HL-60 (cell line): ENCODE measurements at regions not wholly inside any gene's neighbourhood (a gene's known extent, or its start where the extent isn't known, plus 50 kb on each side); places are given as distances from the start of the nearest gene placed in this dataset.

Experiments
- DNase-seq, 2 experiments: peaks; one replicate each; pipeline ENCODE4 v3.0.0-alpha.2; 2010 to 2020; ENCODE audit warnings: low read depth in 1 of 2, low spot score in 1 of 2
- H3K27ac ChIP-seq: fragments of 250-450 bp; sonication (Bioruptor Pico); replicated peaks from 2 replicates; pipeline ENCODE4 v1.5.1; 2020; ENCODE audit warnings: mild to moderate bottlenecking, moderate library complexity
- H3K27me3 ChIP-seq: fragments of 250-450 bp; sonication (Bioruptor Pico); 2 replicates; pipeline ENCODE4 v1.5.1; 2021; ENCODE audit warnings: mild to moderate bottlenecking, moderate library complexity; ENCODE audit not compliant: insufficient read depth, poor library complexity, severe bottlenecking
- H3K4me3 ChIP-seq: replicated peaks from 2 replicates; pipeline ENCODE4 v1.5.1; 2011; ENCODE audit warnings: mild to moderate bottlenecking, control low read depth, low read length; ENCODE audit not compliant: insufficient read depth
- GABPA ChIP-seq: IDR thresholded peaks from 2 replicates; pipeline ENCODE4 v1.6.1; 2012; ENCODE audit warnings: low read depth
- POLR2AphosphoS5 ChIP-seq: IDR thresholded peaks from 2 replicates; pipeline ENCODE4 v1.6.1; 2012; ENCODE audit warnings: low read depth
- SPI1 ChIP-seq: IDR thresholded peaks from 2 replicates; pipeline ENCODE4 v1.6.1; 2012; ENCODE audit warnings: low read depth, mild to moderate bottlenecking, borderline replicate concordance
- TF ChIP-seq, protein P1 (sequence below): IDR thresholded peaks from 2 replicates; pipeline ENCODE4 v1.6.1; 2012; ENCODE audit warnings: low read depth; ENCODE audit not compliant: insufficient replicate concordance
- TF ChIP-seq, protein P2 (sequence below): IDR thresholded peaks from one replicate; pipeline ENCODE4 v1.5.1; 2011; ENCODE audit warnings: low read length, control low read depth, inconsistent platforms; ENCODE audit not compliant: insufficient read depth

DNA sequence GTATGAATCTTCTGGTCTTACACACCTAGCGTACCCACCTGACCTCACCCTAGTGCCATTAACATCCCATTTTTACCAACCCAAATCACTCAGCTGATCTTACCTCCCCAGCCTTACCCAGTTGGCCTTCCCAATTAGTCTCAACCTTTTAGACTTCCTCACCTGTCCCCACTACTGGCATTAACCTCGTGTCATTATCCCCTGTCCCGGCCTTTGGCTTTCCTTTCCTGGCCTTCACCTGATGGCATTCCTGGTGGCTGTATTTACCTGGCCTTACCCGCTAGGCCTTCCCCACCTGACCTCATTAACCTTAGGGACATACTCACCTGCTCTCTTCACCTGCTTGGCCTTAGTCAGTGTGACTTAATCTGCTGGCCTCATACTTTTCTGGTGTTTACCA lies 104.1 kb downstream of the IL12A start:
- no peaks in the 10 kb centered on the region for H3K27me3 ChIP-seq
- TF ChIP-seq SPI1 (no peak), POLR2AphosphoS5 (no peak)
- TF ChIP-seq, protein P1, sequence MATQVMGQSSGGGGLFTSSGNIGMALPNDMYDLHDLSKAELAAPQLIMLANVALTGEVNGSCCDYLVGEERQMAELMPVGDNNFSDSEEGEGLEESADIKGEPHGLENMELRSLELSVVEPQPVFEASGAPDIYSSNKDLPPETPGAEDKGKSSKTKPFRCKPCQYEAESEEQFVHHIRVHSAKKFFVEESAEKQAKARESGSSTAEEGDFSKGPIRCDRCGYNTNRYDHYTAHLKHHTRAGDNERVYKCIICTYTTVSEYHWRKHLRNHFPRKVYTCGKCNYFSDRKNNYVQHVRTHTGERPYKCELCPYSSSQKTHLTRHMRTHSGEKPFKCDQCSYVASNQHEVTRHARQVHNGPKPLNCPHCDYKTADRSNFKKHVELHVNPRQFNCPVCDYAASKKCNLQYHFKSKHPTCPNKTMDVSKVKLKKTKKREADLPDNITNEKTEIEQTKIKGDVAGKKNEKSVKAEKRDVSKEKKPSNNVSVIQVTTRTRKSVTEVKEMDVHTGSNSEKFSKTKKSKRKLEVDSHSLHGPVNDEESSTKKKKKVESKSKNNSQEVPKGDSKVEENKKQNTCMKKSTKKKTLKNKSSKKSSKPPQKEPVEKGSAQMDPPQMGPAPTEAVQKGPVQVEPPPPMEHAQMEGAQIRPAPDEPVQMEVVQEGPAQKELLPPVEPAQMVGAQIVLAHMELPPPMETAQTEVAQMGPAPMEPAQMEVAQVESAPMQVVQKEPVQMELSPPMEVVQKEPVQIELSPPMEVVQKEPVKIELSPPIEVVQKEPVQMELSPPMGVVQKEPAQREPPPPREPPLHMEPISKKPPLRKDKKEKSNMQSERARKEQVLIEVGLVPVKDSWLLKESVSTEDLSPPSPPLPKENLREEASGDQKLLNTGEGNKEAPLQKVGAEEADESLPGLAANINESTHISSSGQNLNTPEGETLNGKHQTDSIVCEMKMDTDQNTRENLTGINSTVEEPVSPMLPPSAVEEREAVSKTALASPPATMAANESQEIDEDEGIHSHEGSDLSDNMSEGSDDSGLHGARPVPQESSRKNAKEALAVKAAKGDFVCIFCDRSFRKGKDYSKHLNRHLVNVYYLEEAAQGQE: no peak
- no peak overlapping the region for H3K27ac ChIP-seq
- no peak overlapping the region for H3K4me3 ChIP-seq
- no peak for DNase-seq

DNA sequence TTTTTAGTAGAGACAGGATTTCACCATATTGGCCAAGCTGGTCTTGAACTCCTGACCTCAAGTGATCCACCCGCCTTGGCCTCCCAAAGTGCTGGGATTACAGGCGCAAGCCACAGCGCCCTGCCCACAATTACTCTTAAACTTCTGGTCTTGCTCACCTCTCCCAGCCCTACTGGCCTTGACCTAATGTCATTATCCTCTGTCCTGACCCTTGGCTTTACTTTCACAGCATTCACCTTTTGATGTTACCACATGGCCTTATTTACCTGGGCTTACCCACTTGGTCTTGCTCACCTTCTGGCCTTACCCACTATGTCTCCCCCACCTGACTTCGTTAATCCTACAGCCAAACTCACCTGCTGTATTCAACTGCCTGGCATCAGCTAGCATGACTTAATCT lies 105.9 kb downstream of the IL12A start:
- TF ChIP-seq, protein P1: no peak
- TF ChIP-seq GABPA (no peak), POLR2AphosphoS5 (no peak), SPI1 (no peak)
- TF ChIP-seq, protein P2, sequence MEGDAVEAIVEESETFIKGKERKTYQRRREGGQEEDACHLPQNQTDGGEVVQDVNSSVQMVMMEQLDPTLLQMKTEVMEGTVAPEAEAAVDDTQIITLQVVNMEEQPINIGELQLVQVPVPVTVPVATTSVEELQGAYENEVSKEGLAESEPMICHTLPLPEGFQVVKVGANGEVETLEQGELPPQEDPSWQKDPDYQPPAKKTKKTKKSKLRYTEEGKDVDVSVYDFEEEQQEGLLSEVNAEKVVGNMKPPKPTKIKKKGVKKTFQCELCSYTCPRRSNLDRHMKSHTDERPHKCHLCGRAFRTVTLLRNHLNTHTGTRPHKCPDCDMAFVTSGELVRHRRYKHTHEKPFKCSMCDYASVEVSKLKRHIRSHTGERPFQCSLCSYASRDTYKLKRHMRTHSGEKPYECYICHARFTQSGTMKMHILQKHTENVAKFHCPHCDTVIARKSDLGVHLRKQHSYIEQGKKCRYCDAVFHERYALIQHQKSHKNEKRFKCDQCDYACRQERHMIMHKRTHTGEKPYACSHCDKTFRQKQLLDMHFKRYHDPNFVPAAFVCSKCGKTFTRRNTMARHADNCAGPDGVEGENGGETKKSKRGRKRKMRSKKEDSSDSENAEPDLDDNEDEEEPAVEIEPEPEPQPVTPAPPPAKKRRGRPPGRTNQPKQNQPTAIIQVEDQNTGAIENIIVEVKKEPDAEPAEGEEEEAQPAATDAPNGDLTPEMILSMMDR: no peak
- Histone ChIP-seq H3K27ac (no peak overlapping the region), H3K4me3 (no peak overlapping the region), H3K27me3 (no peaks in the 10 kb centered on the region)
- no peak for DNase-seq

DNA sequence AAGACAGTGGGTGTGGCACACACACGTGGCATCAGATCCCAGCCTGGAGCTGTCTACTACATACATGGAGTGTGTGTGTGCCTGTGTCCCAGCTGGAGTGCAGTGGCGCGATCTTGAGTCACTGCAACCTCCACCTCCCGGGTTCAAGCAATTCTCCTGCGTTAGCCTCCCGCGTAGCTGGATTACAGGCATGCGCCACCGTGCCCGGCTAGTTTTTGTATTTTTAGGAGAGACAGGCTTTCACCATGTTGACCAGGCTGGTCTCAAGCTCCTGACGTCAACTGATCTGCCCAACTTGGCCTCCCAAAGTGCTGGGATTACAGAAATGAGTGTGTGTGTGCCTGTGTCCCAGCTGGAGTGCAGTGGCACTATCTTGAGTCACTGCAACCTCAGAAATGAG lies 108.8 kb downstream of the IL12A start:
- no peak for DNase-seq
- H3K27ac ChIP-seq: no peak overlapping the region
- H3K27me3 ChIP-seq: no peaks in the 10 kb centered on the region
- TF ChIP-seq GABPA (no peak), POLR2AphosphoS5 (no peak), SPI1 (no peak)
- TF ChIP-seq, protein P2: no peak
- TF ChIP-seq, protein P1: no peak
- no peak overlapping the region for H3K4me3 ChIP-seq
